Right lobe of liver (tissue), 4 donors: ENCODE measurements at regions not wholly inside any gene's neighbourhood (a gene's known extent, or its start where the extent isn't known, plus 50 kb on each side); places are given as distances from the start of the nearest gene placed in this dataset.

Source experiments
- CTCF ChIP-seq, 4 donors: fragments of 200-600 bp in 3 of 4; fragments of 450-650 bp in 1 of 4; IDR thresholded peaks; one replicate each; pipeline versions ENCODE4 v1.5.1 to v1.8.0; 2016 to 2022; ENCODE audit warnings: antibody characterized with exemption in 4 of 4, mild to moderate bottlenecking in 2 of 4
- POLR2A ChIP-seq: fragments of 450-650 bp; IDR thresholded peaks from one replicate; pipeline ENCODE4 v1.6.1; 2017; ENCODE audit warnings: antibody characterized with exemption, mild to moderate bottlenecking
- donor health status: DM: no; HTN: no; CAD: no.
- donor health status: DM: no; HTN: no; CAD: no.
- donor health status: DM: no; HTN: yes; CAD: no.

GRCh38 chr2:81077396-81077795 is 772.8 kb upstream of the LRRTM1 start:
- no peak for TF ChIP-seq CTCF (IDR thresholded peaks at IDR 0.05)
- no peak for TF ChIP-seq POLR2A
